Gastrocnemius medialis (tissue), 4 donors: ENCODE measurements at regions not wholly inside any gene's neighbourhood (a gene's known extent, or its start where the extent isn't known, plus 50 kb on each side); places are given as distances from the start of the nearest gene placed in this dataset.

Source experiments
- ATAC-seq, 2 donors: fragments of 150-250 bp; one replicate each; pipeline ENCODE4 v1.9.1; 2016
- DNase-seq, 2 donors: peaks; one replicate each; pipeline ENCODE4 v3.0.0-alpha.2; 2019
- H3K27ac ChIP-seq, 4 donors: fragments of 200-600 bp; sonication (generic); 1 replicate in 1 of 4; 2 replicates in 3 of 4; pipeline ENCODE4 v1.5.1; 2016 to 2018; ENCODE audit warnings: mild to moderate bottlenecking in 2 of 4, moderate library complexity in 1 of 4
- H3K27me3 ChIP-seq, 3 donors: fragments of 200-600 bp; sonication (generic) in 2 of 3; 1 replicate in 1 of 3; 2 replicates in 2 of 3; pipeline versions ENCODE4 v1.5.1 to v1.6.0; 2016 to 2019; ENCODE audit warnings: mild to moderate bottlenecking in 1 of 3, moderate library complexity in 1 of 3
- H3K36me3 ChIP-seq, 2 donors: fragments of 200-600 bp; sonication (generic) in 1 of 2; one replicate each; pipeline ENCODE4 v1.5.1; 2017 to 2018
- H3K4me1 ChIP-seq, 2 donors: fragments of 200-600 bp; sonication (generic) in 1 of 2; one replicate each; pipeline ENCODE4 v1.5.1; 2016 to 2017; ENCODE audit warnings: mild to moderate bottlenecking in 2 of 2
- H3K4me3 ChIP-seq, 4 donors: fragments of 200-600 bp; sonication (generic) in 3 of 4; 1 replicate in 1 of 4; 2 replicates in 3 of 4; pipeline ENCODE4 v1.5.1; 2016 to 2019; ENCODE audit warnings: mild to moderate bottlenecking in 2 of 4
- H3K9me3 ChIP-seq, 3 donors: fragments of 200-600 bp; sonication (generic) in 2 of 3; 1 replicate in 1 of 3; 2 replicates in 2 of 3; pipeline ENCODE4 v1.5.1; 2016 to 2019
- POLR2A ChIP-seq, 2 donors: fragments of 450-650 bp; IDR thresholded peaks; one replicate each; pipeline ENCODE4 v1.6.1; 2017; ENCODE audit warnings: antibody characterized with exemption in 2 of 2, mild to moderate bottlenecking in 2 of 2, moderate library complexity in 2 of 2
- in situ Hi-C, 4 donors: fragments of 200-750 bp; cut with MboI; loops; one replicate each; pipeline versions ENCODE4 v1.15.0 to v1.8.0; 2017; ENCODE audit warnings: low sequenced_read_pairs in 4 of 4
- intact Hi-C: fragments of 100-400 bp; cut with DNase I; formaldehyde crosslinking; loops from one replicate; pipeline ENCODE4 v1.15.1; 2023; ENCODE audit warnings: low total_unique reads
- TF ChIP-seq, protein P1 (sequence below), 5 experiments: fragments of 450-650 bp in 3 of 5; fragments of 200-600 bp in 2 of 5; sonication (generic) in 2 of 5; IDR thresholded peaks in 4 of 5; conservative IDR thresholded peaks in 1 of 5; 1 replicate in 4 of 5; 2 replicates in 1 of 5; pipeline ENCODE4 v1.5.1; 2016 to 2019; ENCODE audit warnings: antibody characterized with exemption in 5 of 5, mild to moderate bottlenecking in 3 of 5, moderate library complexity in 3 of 5

DNA sequence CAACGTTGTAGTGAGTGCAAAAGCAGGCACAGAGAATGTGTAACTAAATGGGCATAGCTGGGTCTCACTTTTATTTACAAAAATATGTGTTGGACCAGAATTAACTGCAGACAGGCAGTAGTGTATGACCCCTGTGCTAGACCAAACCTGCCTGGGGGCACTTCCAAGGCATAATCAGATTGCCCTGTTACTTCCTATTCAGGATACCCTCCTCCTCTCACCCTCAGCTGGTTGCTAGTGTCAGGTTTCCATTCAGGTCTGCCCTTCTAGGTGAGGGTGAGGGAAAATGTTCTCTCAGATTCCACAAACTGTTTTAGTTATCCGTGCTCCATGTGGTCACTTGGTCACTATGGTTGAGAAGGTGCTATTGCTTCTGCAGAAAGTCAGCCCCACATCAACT is 387.3 kb downstream of the LMX1A start:
- DNase-seq (no peak), ATAC-seq (no peak)
- TF ChIP-seq, protein P1, sequence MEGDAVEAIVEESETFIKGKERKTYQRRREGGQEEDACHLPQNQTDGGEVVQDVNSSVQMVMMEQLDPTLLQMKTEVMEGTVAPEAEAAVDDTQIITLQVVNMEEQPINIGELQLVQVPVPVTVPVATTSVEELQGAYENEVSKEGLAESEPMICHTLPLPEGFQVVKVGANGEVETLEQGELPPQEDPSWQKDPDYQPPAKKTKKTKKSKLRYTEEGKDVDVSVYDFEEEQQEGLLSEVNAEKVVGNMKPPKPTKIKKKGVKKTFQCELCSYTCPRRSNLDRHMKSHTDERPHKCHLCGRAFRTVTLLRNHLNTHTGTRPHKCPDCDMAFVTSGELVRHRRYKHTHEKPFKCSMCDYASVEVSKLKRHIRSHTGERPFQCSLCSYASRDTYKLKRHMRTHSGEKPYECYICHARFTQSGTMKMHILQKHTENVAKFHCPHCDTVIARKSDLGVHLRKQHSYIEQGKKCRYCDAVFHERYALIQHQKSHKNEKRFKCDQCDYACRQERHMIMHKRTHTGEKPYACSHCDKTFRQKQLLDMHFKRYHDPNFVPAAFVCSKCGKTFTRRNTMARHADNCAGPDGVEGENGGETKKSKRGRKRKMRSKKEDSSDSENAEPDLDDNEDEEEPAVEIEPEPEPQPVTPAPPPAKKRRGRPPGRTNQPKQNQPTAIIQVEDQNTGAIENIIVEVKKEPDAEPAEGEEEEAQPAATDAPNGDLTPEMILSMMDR (IDR thresholded peaks at IDR 0.05 in 4 of 5, conservative IDR thresholded peaks at IDR 0.05 in 1 of 5), result no peak
- TF ChIP-seq POLR2A (IDR thresholded peaks at IDR 0.05), result no peak
- H3K27ac ChIP-seq, result no peak overlapping the region
- H3K9me3 ChIP-seq, result no peaks in the 10 kb centered on the region
- in situ Hi-C loops (no loop called here), intact Hi-C loops (no loop called here)
- no peaks in the 10 kb centered on the region for H3K27me3 ChIP-seq
- H3K36me3 ChIP-seq, result no peaks in the 10 kb centered on the region
- no peak overlapping the region for H3K4me3 ChIP-seq
- no peaks in the 10 kb centered on the region for H3K4me1 ChIP-seq

DNA sequence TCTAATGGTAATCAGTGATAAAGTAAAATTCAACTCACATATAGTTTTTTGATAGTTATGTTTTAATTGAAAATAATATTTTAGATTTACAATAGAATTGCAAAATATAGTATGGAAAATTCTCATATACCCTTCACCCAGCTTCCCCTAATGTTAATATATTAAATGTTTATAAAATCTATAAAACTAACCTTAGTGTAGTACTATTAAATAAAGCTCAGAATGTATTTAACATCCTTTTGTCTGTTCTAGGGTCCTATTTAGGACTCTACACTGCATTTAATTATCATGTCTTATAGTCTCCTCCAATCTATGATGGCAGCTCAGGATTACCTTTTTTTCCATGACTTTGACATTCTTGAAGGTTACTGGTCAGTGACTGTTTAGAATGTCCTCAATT is 389.2 kb downstream of the LMX1A start:
- Histone ChIP-seq H3K4me3 (no peak overlapping the region), H3K9me3 (no peaks in the 10 kb centered on the region), H3K27ac (no peak overlapping the region), H3K27me3 (no peaks in the 10 kb centered on the region), H3K36me3 (no peaks in the 10 kb centered on the region), H3K4me1 (no peaks in the 10 kb centered on the region)
- in situ Hi-C loops, result no loop called here
- no peak for DNase-seq
- intact Hi-C loops, result no loop called here
- TF ChIP-seq POLR2A (IDR thresholded peaks at IDR 0.05), result no peak
- TF ChIP-seq, protein P1 (IDR thresholded peaks at IDR 0.05 in 4 of 5, conservative IDR thresholded peaks at IDR 0.05 in 1 of 5), result no peak
- ATAC-seq, result no peak

DNA sequence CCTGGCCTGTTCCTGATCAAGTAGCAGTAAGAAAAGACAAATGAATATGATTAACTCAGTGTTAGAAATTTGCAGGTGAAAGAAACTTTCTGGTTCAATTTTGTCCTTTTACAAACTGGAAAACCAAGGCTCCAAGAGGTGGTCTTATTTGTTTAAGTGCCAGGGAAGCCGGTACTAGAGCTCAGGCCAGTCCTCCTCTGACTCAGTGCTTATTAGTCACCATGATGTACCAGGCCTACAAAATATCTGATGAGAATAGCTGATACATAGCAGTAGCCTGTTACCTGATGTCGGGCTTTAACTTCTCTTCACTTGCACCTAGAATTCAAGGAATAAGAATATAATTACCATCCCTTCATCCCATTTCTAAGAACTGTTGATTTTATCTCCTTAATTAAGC is 394.8 kb downstream of the LMX1A start:
- no peak for DNase-seq
- H3K4me1 ChIP-seq, result no peaks in the 10 kb centered on the region
- intact Hi-C loops (no loop called here), in situ Hi-C loops (no loop called here)
- no peak for ATAC-seq
- no peaks in the 10 kb centered on the region for H3K27me3 ChIP-seq
- H3K27ac ChIP-seq, result no peak overlapping the region
- H3K4me3 ChIP-seq, result no peak overlapping the region
- H3K36me3 ChIP-seq, result no peaks in the 10 kb centered on the region
- no peaks in the 10 kb centered on the region for H3K9me3 ChIP-seq
- no peak for TF ChIP-seq POLR2A (IDR thresholded peaks at IDR 0.05)
- TF ChIP-seq, protein P1 (IDR thresholded peaks at IDR 0.05 in 4 of 5, conservative IDR thresholded peaks at IDR 0.05 in 1 of 5), result no peak

DNA sequence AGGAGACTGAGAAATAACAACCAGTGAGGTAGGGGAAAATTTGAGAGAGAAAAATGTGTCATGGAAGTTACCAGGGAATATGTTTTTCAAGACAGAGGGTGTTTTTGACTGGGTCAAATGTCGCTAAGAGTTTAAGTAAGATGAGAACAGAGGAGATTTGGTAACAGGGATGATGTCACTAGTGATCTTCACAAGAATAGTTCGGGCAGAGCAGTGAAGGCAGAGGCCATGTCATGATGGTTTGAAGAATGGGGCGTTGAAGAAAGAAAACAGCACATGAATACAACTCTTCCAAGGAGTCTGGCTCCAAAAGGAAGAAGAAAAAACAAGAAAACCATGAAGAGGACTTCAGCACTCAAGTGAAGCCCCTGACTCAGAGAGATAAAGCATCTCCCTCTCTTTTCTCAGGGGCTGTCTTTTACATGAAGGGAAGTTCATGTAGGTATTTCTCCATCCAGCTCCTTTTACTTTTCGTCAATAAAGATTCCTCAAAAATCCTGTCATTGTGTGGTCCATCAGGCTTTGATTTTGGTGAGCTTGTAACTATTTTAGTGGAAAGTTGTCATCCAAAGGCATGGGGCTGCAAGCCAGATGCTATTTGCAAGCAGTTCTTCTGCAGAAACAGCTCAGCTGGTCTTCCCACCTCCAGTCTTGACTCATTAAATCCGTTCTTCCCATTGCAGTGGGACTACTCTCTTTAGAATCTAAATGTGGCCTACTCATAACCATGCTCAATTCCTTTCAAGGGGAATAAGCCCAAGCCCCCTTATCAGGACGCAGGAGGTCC is 397.3 kb downstream of the LMX1A start:
- no peak overlapping the region for H3K4me3 ChIP-seq
- no peaks in the 10 kb centered on the region for H3K27me3 ChIP-seq
- DNase-seq, result no peak
- no peak overlapping the region for H3K27ac ChIP-seq
- H3K4me1 ChIP-seq, result no peaks in the 10 kb centered on the region
- H3K36me3 ChIP-seq, result no peaks in the 10 kb centered on the region
- intact Hi-C loops (no loop called here), in situ Hi-C loops (no loop called here)
- H3K9me3 ChIP-seq, result no peaks in the 10 kb centered on the region
- TF ChIP-seq, protein P1 (IDR thresholded peaks at IDR 0.05 in 4 of 5, conservative IDR thresholded peaks at IDR 0.05 in 1 of 5), result no peak
- no peak for TF ChIP-seq POLR2A (IDR thresholded peaks at IDR 0.05)
- no peak for ATAC-seq

DNA sequence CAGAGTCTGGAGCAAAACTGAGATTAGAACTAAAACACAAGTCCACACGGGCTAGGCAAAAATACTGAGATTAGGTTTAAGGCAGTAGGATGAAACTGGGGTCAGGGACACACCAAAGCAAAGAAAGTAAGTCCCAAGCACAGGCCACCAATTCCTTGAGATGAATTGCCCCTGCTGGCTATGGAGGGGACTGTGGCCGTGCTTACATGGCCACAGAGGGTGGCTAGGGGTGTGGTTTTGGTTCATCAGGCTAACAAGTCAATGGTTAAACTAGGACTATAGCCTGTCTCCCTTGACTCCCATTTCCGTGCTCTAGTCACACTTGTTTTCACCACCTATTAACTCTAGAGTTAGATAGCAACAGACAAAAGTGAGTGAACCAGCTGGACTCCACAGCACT is 394.8 kb downstream of the PBX1 start:
- Histone ChIP-seq H3K4me3 (no peak overlapping the region), H3K27me3 (no peaks in the 10 kb centered on the region), H3K36me3 (no peaks in the 10 kb centered on the region), H3K4me1 (no peaks in the 10 kb centered on the region), H3K9me3 (no peaks in the 10 kb centered on the region), H3K27ac (no peak overlapping the region)
- DNase-seq (no peak), ATAC-seq (no peak)
- TF ChIP-seq, protein P1 (IDR thresholded peaks at IDR 0.05 in 4 of 5, conservative IDR thresholded peaks at IDR 0.05 in 1 of 5), result no peak
- no peak for TF ChIP-seq POLR2A (IDR thresholded peaks at IDR 0.05)
- in situ Hi-C loops, result no loop called here
- intact Hi-C loops, result no loop called here
